ENCODE measurements at regions not wholly inside any gene's neighbourhood (a gene's known extent, or its start where the extent isn't known, plus 50 kb on each side); places are given as distances from the start of the nearest gene placed in this dataset.

DNA sequence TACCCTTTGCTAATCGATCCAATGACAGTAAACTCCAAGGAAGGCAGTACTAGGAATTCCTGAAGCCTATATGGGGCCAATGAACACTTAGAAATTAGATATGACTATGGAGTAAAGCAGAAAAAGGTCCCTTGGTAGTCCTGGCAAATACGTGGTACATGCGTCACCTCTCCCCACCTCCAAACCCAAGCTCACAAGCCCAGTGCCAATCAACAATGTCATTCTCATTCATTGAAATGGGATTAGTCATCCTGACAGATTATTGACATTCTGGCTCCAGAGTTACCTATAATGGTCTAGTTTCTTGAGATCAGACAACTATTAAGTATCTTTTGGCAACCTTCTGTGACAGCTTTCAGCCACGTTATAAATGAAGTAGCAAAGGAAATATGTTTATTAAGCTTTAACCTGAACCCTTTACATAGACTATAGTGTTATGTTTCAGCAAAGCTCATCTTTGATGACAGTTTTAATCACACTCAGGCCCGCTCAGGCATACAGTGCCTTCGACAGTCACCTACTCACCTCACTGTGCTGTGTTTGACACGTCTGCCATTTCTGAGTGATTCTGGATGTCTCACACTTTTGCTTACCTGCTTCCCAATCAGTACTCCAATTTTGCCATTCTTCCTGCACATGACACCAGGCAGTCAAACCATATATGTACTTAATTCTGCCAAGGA, 69.6 kb upstream of the ADO start:
- TF ChIP-seq POLR2A (IDR thresholded peaks at IDR 0.05; ENCODE audit: low read depth, low read length) (no peak), POLR2AphosphoS5 (IDR thresholded peaks at IDR 0.05; ENCODE audit: low read depth, low read length) (no peak), TAF1 (IDR thresholded peaks at IDR 0.05; ENCODE audit: borderline replicate concordance, low read depth, low read length) (no peak)
